Mammary epithelial cell (primary cell): ENCODE measurements at regions not wholly inside any gene's neighbourhood (a gene's known extent, or its start where the extent isn't known, plus 50 kb on each side); places are given as distances from the start of the nearest gene placed in this dataset.

Source experiments
- CTCF ChIP-seq, 2 donors: IDR thresholded peaks in 1 of 2; conservative IDR thresholded peaks in 1 of 2; 2 replicates each; pipeline ENCODE4 v1.5.1; 2011 to 2012; ENCODE audit warnings: inconsistent platforms in 2 of 2, low read length in 2 of 2, mild to moderate bottlenecking in 2 of 2, control low read depth in 1 of 2, low read depth in 1 of 2; ENCODE audit not compliant: insufficient read depth in 1 of 2; ENCODE audit errors: extremely low read depth in 1 of 2
- EZH2 ChIP-seq: IDR thresholded peaks from 2 replicates; pipeline ENCODE4 v1.6.1; 2012; ENCODE audit warnings: low read length, inconsistent platforms, borderline replicate concordance

GRCh38 chr12:30564394-30564793 lies 131.3 kb downstream of the IPO8 start:
- TF ChIP-seq CTCF (conservative IDR thresholded peaks at IDR 0.05 in 1 of 2, IDR thresholded peaks at IDR 0.05 in 1 of 2; ENCODE audit: extremely low read depth in 1 of 2, insufficient read depth in 1 of 2, low read depth in 1 of 2, low read length in 2 of 2) (no peak), EZH2 (no peak)
